OCI-LY3 (cell line): ENCODE measurements at regions not wholly inside any gene's neighbourhood (a gene's known extent, or its start where the extent isn't known, plus 50 kb on each side); places are given as distances from the start of the nearest gene placed in this dataset.

ENCODE experiments used
- H2AFZ ChIP-seq: fragments of 200-600, 300-600 bp; shearing (Covaris generic); 2 replicates; pipeline ENCODE4 v1.6.0; 2014; ENCODE audit warnings: antibody characterized with exemption, low read depth, low read length
- H3K27ac ChIP-seq: fragments of 200-600, 300-600 bp; sonication (generic); 2 replicates; pipeline ENCODE4 v1.5.1; 2014; ENCODE audit warnings: mild to moderate bottlenecking, low read length, moderate library complexity, mixed read lengths
- H3K27me3 ChIP-seq: fragments of 200-600, 300-600 bp; sonication (generic); 2 replicates; pipeline ENCODE4 v1.6.1; 2014; ENCODE audit warnings: low read depth, low read length, mixed read lengths
- H3K36me3 ChIP-seq: fragments of 200-600, 300-600 bp; sonication (generic); replicated peaks from 2 replicates; pipeline ENCODE3; 2014; ENCODE audit warnings: low read depth, low read length, mixed read lengths
- H3K4me1 ChIP-seq: fragments of 300-600, 200-600 bp; sonication (generic); 2 replicates; pipeline ENCODE4 v1.6.1; 2014; ENCODE audit warnings: low read length, mixed read lengths
- H3K4me2 ChIP-seq: fragments of 200-600, 300-600 bp; sonication (generic); 2 replicates; pipeline ENCODE4 v1.6.1; 2014; ENCODE audit warnings: low read length, mixed read lengths
- H3K4me3 ChIP-seq: fragments of 300-600, 200-600 bp; sonication (generic); 2 replicates; pipeline ENCODE4 v1.5.1; 2014; ENCODE audit warnings: antibody characterized with exemption, mild to moderate bottlenecking, low read length, moderate library complexity
- H3K79me2 ChIP-seq: fragments of 300-600, 200-600 bp; shearing (Covaris generic); 2 replicates; pipeline ENCODE4 v1.6.1; 2014; ENCODE audit warnings: mild to moderate bottlenecking, low read length, mixed read lengths
- H3K9ac ChIP-seq: fragments of 300-600, 200-600 bp; shearing (Covaris generic); 2 replicates; pipeline ENCODE4 v1.6.0; 2014; ENCODE audit warnings: mild to moderate bottlenecking, low read length, moderate library complexity
- H3K9me3 ChIP-seq: fragments of 200-600, 300-600 bp; shearing (Covaris generic); 2 replicates; pipeline ENCODE4 v1.6.1; 2014; ENCODE audit warnings: low read length, mixed read lengths; ENCODE audit not compliant: insufficient read depth
- H4K20me1 ChIP-seq: fragments of 200-600, 300-600 bp; sonication (generic); 2 replicates; pipeline ENCODE4 v1.6.1; 2016; ENCODE audit warnings: low read length, mixed read lengths; ENCODE audit not compliant: insufficient read depth
- CTCF ChIP-seq: fragments of 200-600, 300-600 bp; sonication (generic); IDR thresholded peaks from 2 replicates; pipeline ENCODE4 v1.5.1; 2014; ENCODE audit warnings: antibody characterized with exemption, low read length, low read depth
- EZH2phosphoT487 ChIP-seq: fragments of 200-600 bp; shearing (Covaris generic); IDR thresholded peaks from 2 replicates; pipeline ENCODE4 v1.6.1; 2018; ENCODE audit warnings: antibody characterized with exemption, mixed run types, low read depth

- no peak overlapping the region for H3K9ac ChIP-seq
- TF ChIP-seq CTCF, result no peak
- TF ChIP-seq EZH2phosphoT487, result no peak
- H3K4me3 ChIP-seq, result no peak overlapping the region
- H3K9me3 ChIP-seq, result no peaks in the 10 kb centered on the region
- H4K20me1 ChIP-seq, result no peaks in the 10 kb centered on the region
- no peaks in the 10 kb centered on the region for H3K79me2 ChIP-seq
- H3K27ac ChIP-seq, result no peak overlapping the region
- no peak overlapping the region for H3K4me2 ChIP-seq
- no peaks in the 10 kb centered on the region for H3K36me3 ChIP-seq
- no peaks in the 10 kb centered on the region for H3K27me3 ChIP-seq
- H3K4me1 ChIP-seq, result peaks cover 3% of the 10 kb centered on the region; the same call in 1 of the 2 replicates
- H2AFZ ChIP-seq, result no peak overlapping the region
Measured at GRCh38 chr6:141151710-141152417, 980.9 kb upstream of the GJE1 start.

DNA sequence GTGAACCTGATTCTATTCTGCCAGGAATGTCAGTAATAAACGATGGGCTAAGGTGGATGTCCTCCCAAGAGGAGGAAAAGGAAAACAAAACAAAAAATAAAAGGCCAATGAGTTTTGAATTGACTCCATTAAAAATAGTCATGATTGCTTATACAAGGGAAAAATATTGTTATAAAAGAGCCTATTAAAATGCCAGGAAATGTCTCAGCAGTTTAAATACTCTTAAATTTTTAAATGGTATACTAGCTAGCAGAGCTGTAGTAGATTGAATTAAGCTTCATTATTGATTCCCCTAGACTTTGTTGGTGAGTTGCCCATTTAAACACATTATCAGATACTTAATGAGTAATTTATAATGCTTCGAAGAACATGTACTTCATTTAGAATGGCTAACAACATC, 990.9 kb upstream of the GJE1 start:
- no peaks in the 10 kb centered on the region for H3K79me2 ChIP-seq
- no peaks in the 10 kb centered on the region for H4K20me1 ChIP-seq
- H3K9ac ChIP-seq, result no peak overlapping the region
- no peak for TF ChIP-seq EZH2phosphoT487
- TF ChIP-seq CTCF, result no peak
- no peak overlapping the region for H3K4me2 ChIP-seq
- no peaks in the 10 kb centered on the region for H3K36me3 ChIP-seq
- no peak overlapping the region for H2AFZ ChIP-seq
- H3K27ac ChIP-seq, result no peak overlapping the region
- no peaks in the 10 kb centered on the region for H3K4me1 ChIP-seq
- no peaks in the 10 kb centered on the region for H3K27me3 ChIP-seq
- H3K4me3 ChIP-seq, result no peak overlapping the region
- H3K9me3 ChIP-seq, result no peaks in the 10 kb centered on the region

DNA sequence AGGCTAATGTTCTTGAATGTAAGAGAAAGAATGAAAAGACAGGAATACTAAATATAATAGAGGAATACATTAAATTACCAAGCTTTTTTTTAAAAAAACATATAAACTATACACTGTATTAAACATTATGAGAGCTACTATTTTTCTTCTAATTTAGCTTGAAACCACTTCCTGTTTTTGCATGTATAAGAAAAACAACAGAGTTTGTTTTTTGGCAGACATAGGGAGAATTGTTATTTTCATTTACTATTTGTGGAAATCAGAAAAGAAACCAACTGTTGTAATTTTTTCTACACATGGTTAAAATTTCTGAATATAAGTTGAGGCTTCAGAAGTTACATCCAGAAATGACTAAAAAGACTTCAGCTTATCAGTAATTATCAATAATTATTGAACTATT, 991.8 kb upstream of the GJE1 start:
- Histone ChIP-seq H4K20me1 (no peaks in the 10 kb centered on the region), H3K4me2 (no peak overlapping the region), H3K9me3 (no peaks in the 10 kb centered on the region), H3K36me3 (no peaks in the 10 kb centered on the region), H2AFZ (no peak overlapping the region), H3K9ac (no peak overlapping the region), H3K4me1 (no peaks in the 10 kb centered on the region), H3K4me3 (no peak overlapping the region), H3K79me2 (no peaks in the 10 kb centered on the region), H3K27me3 (no peaks in the 10 kb centered on the region), H3K27ac (no peak overlapping the region)
- TF ChIP-seq EZH2phosphoT487 (no peak), CTCF (no peak)

GRCh38 chr6:141139461-141139860, 993.3 kb upstream of the GJE1 start:
- Histone ChIP-seq H3K9me3 (no peaks in the 10 kb centered on the region), H4K20me1 (no peaks in the 10 kb centered on the region), H3K27ac (no peak overlapping the region), H3K36me3 (no peaks in the 10 kb centered on the region), H3K9ac (no peak overlapping the region), H3K4me2 (no peak overlapping the region), H3K4me3 (no peak overlapping the region), H3K4me1 (no peaks in the 10 kb centered on the region), H3K79me2 (no peaks in the 10 kb centered on the region), H2AFZ (no peak overlapping the region), H3K27me3 (no peaks in the 10 kb centered on the region)
- TF ChIP-seq EZH2phosphoT487, result no peak
- no peak for TF ChIP-seq CTCF
